ENCODE measurements at regions not wholly inside any gene's neighbourhood (a gene's known extent, or its start where the extent isn't known, plus 50 kb on each side); places are given as distances from the start of the nearest gene placed in this dataset.

- TF ChIP-seq, protein P1, sequence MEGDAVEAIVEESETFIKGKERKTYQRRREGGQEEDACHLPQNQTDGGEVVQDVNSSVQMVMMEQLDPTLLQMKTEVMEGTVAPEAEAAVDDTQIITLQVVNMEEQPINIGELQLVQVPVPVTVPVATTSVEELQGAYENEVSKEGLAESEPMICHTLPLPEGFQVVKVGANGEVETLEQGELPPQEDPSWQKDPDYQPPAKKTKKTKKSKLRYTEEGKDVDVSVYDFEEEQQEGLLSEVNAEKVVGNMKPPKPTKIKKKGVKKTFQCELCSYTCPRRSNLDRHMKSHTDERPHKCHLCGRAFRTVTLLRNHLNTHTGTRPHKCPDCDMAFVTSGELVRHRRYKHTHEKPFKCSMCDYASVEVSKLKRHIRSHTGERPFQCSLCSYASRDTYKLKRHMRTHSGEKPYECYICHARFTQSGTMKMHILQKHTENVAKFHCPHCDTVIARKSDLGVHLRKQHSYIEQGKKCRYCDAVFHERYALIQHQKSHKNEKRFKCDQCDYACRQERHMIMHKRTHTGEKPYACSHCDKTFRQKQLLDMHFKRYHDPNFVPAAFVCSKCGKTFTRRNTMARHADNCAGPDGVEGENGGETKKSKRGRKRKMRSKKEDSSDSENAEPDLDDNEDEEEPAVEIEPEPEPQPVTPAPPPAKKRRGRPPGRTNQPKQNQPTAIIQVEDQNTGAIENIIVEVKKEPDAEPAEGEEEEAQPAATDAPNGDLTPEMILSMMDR (IDR thresholded peaks at IDR 0.05; ENCODE audit: low read depth, low read length, missing input control): no peak
- TF ChIP-seq EGR1 (IDR thresholded peaks at IDR 0.05; ENCODE audit: low read depth in 2 of 2): no peak
- no peak for TF ChIP-seq RXRA (IDR thresholded peaks at IDR 0.05)
- TF ChIP-seq FOXA1 (IDR thresholded peaks at IDR 0.05): no peak
- no peak for TF ChIP-seq REST (IDR thresholded peaks at IDR 0.05)
- no peak for TF ChIP-seq GABPA (IDR thresholded peaks at IDR 0.05 in 1 of 2, conservative IDR thresholded peaks at IDR 0.05 in 1 of 2)
- no peak for TF ChIP-seq SP1 (IDR thresholded peaks at IDR 0.05)
- no peak for TF ChIP-seq YY1 (IDR thresholded peaks at IDR 0.05)
- no peak for TF ChIP-seq RAD21 (IDR thresholded peaks at IDR 0.05)
- no peak for TF ChIP-seq TAF1 (conservative IDR thresholded peaks at IDR 0.05)
- TF ChIP-seq, protein P2, sequence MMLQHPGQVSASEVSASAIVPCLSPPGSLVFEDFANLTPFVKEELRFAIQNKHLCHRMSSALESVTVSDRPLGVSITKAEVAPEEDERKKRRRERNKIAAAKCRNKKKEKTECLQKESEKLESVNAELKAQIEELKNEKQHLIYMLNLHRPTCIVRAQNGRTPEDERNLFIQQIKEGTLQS (IDR thresholded peaks at IDR 0.05): no peak
- TF ChIP-seq, protein P3, sequence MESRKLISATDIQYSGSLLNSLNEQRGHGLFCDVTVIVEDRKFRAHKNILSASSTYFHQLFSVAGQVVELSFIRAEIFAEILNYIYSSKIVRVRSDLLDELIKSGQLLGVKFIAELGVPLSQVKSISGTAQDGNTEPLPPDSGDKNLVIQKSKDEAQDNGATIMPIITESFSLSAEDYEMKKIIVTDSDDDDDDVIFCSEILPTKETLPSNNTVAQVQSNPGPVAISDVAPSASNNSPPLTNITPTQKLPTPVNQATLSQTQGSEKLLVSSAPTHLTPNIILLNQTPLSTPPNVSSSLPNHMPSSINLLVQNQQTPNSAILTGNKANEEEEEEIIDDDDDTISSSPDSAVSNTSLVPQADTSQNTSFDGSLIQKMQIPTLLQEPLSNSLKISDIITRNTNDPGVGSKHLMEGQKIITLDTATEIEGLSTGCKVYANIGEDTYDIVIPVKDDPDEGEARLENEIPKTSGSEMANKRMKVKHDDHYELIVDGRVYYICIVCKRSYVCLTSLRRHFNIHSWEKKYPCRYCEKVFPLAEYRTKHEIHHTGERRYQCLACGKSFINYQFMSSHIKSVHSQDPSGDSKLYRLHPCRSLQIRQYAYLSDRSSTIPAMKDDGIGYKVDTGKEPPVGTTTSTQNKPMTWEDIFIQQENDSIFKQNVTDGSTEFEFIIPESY (IDR thresholded peaks at IDR 0.05): no peak
- no peak for TF ChIP-seq JUND (IDR thresholded peaks at IDR 0.05)
These were observed 103.8 kb downstream of the ZNF280B start for GRCh38 chr22:22404598-22405284.
